ENCODE measurements at regions not wholly inside any gene's neighbourhood (a gene's known extent, or its start where the extent isn't known, plus 50 kb on each side); places are given as distances from the start of the nearest gene placed in this dataset.

- Histone ChIP-seq H2AFZ (ENCODE audit: low read depth, low read length) (no peak overlapping the region), H3K4me1 (ENCODE audit: control insufficient read depth, extremely low read depth, insufficient read depth, low read length) (no peaks in the 10 kb centered on the region), H3K27me3 (ENCODE audit: control insufficient read depth in 2 of 2, insufficient read depth in 2 of 2, low read length in 2 of 2) (no peaks in the 10 kb centered on the region), H3K27ac (ENCODE audit: insufficient read depth, low read depth, low read length) (no peak overlapping the region), H3K4me3 (replicated peaks in 1 of 3; ENCODE audit: insufficient read depth in 1 of 3, low read depth in 1 of 3, low read length in 3 of 3) (no peak overlapping the region), H3K36me3 (ENCODE audit: control insufficient read depth in 2 of 2, extremely low read depth in 1 of 2, insufficient read depth in 2 of 2, low read length in 2 of 2) (no peaks in the 10 kb centered on the region), H3K4me2 (ENCODE audit: insufficient read depth, low read length) (no peak overlapping the region), H3K9ac (replicated peaks; ENCODE audit: extremely low read depth, insufficient read depth, low read length) (no peak overlapping the region), H3K9me3 (replicated peaks; ENCODE audit: control insufficient read depth, insufficient read depth, low read length) (no peaks in the 10 kb centered on the region), H3K79me2 (ENCODE audit: control insufficient read depth, insufficient read depth, low read length) (no peaks in the 10 kb centered on the region), H4K20me1 (replicated peaks; ENCODE audit: control insufficient read depth, extremely low read depth, insufficient read depth, low read length) (no peaks in the 10 kb centered on the region), H3K9me1 (replicated peaks; ENCODE audit: control insufficient read depth, extremely low read depth, insufficient read depth, low read length) (no peaks in the 10 kb centered on the region)
- CTCF ChIA-PET: no interaction called here
- dilution Hi-C loops (cut with MboI; ENCODE audit: extremely low pct_ligation_motif_present, low sequenced_read_pairs): no loop called here
- POLR2A ChIA-PET: no interaction called here
- no TSS peak for BruUV-seq (replicated peaks)
- TF ChIP-seq MYC (IDR thresholded peaks at IDR 0.05; ENCODE audit: low read depth, low read length) (no peak), CTCF (IDR thresholded peaks at IDR 0.05; ENCODE audit: extremely low read depth in 1 of 2, insufficient read depth in 1 of 2, low read depth in 1 of 2, low read length in 2 of 2) (no peak), EZH2 (IDR thresholded peaks at IDR 0.05; ENCODE audit: borderline replicate concordance, low read depth, low read length, severe bottlenecking) (no peak), POLR2A (IDR thresholded peaks at IDR 0.05; ENCODE audit: low read depth, low read length) (no peak), FOS (IDR thresholded peaks at IDR 0.05; ENCODE audit: borderline replicate concordance, insufficient read depth, low read length) (no peak), MAX (IDR thresholded peaks at IDR 0.05; ENCODE audit: insufficient read depth, insufficient read length) (no peak), JUN (IDR thresholded peaks at IDR 0.05; ENCODE audit: borderline replicate concordance, insufficient read depth, insufficient read length, low read depth) (no peak), POLR2AphosphoS5 (IDR thresholded peaks at IDR 0.05; ENCODE audit: insufficient read depth, low read depth, low read length) (no peak), GATA2 (IDR thresholded peaks at IDR 0.05; ENCODE audit: insufficient read depth, insufficient read length, low read depth, low read length) (no peak)
- DNase-seq (ENCODE audit: low read depth, low spot score) (no peak), FAIRE-seq (no peak)
- intact Hi-C loops (cut with micrococcal nuclease): no loop called here
Measured at GRCh38 chr7:1351881-1352625, 107.2 kb downstream of the MICALL2 start.
